GM12878 (cell line): ENCODE measurements at regions not wholly inside any gene's neighbourhood (a gene's known extent, or its start where the extent isn't known, plus 50 kb on each side); places are given as distances from the start of the nearest gene placed in this dataset.

Source experiments
- ATAC-seq: fragments of 200-7000 bp; cut with Tn5 transposase; 3 replicates; pipeline ENCODE4 v1.9.1; 2020; ENCODE audit warnings: mild to moderate bottlenecking, moderate library complexity
- BruUV-seq: library from RNA; stranded (reverse); fragments of 400-500 nt; replicated peaks from 2 replicates; lab custom pipeline; 2021; lab: Mats Ljungman, UMichigan
- CTCF ChIA-PET: fragments of 300-600 bp; sonication (Branson Sonifier 250); formaldehyde crosslinking; extraction: SDS; loops from one replicate; lab custom pipeline; 2021; ENCODE audit warnings: inconsistent platforms; lab: Yijun Ruan, JAX
- POLR2A ChIA-PET: fragments of 350-600 bp; formaldehyde crosslinking; extraction: SDS; loops from one replicate; lab custom pipeline; 2021; ENCODE audit warnings: inconsistent platforms; lab: Charles Lee
- RAD21 ChIA-PET: fragments of 300-600 bp; sonication (Branson Sonifier 250); formaldehyde crosslinking; loops from one replicate; lab custom pipeline; 2023; ENCODE audit warnings: antibody characterized with exemption; ENCODE audit not compliant: unreplicated experiment; lab: Charles Lee
- SMC1A ChIA-PET: fragments of 300-600 bp; sonication (Branson Sonifier 250); formaldehyde crosslinking; loops from one replicate; lab custom pipeline; 2023; ENCODE audit not compliant: unreplicated experiment, uncharacterized antibody; lab: Charles Lee
- DNase-seq: peaks from one replicate; pipeline ENCODE4 v3.0.0-alpha.2; 2011; ENCODE audit warnings: low read depth, low spot score
- FAIRE-seq: peaks from 3 replicates; lab custom pipeline; 2011; peaks lifted over from hg19 to GRCh38; lab: Jason Lieb, UNC
- H2AFZ ChIP-seq: 2 replicates; pipeline ENCODE4 v1.6.0; 2011; ENCODE audit warnings: low read depth, low read length, control low read depth; ENCODE audit not compliant: control insufficient read depth
- H3K27ac ChIP-seq: 2 replicates; pipeline ENCODE4 v1.5.1; 2011; ENCODE audit warnings: control low read depth; ENCODE audit not compliant: control insufficient read depth, insufficient read depth
- H3K27me3 ChIP-seq, 2 experiments: replicated peaks in 1 of 2; 2 replicates each; pipeline versions ENCODE4 v1.6.0 to v1.6.1; 2011; ENCODE audit warnings: low read length in 1 of 2; ENCODE audit not compliant: control insufficient read depth in 2 of 2, insufficient read depth in 2 of 2
- H3K36me3 ChIP-seq, 2 experiments: 2 replicates each; pipeline ENCODE4 v1.5.1; 2011; ENCODE audit warnings: low read length in 1 of 2; ENCODE audit not compliant: control insufficient read depth in 2 of 2, insufficient read depth in 2 of 2
- H3K4me1 ChIP-seq: 2 replicates; pipeline ENCODE4 v1.6.1; 2011; ENCODE audit warnings: mild to moderate bottlenecking, low read length, moderate library complexity, mixed read lengths; ENCODE audit not compliant: control insufficient read depth, insufficient read depth
- H3K4me2 ChIP-seq: 2 replicates; pipeline ENCODE4 v1.6.0; 2011; ENCODE audit warnings: control low read depth; ENCODE audit not compliant: control insufficient read depth, insufficient read depth
- H3K4me3 ChIP-seq: fragments of 200-600 bp; sonication (generic); 2 replicates; pipeline ENCODE4 v1.5.1; 2016
- H3K79me2 ChIP-seq: 2 replicates; pipeline ENCODE4 v1.6.0; 2011; ENCODE audit warnings: low read length; ENCODE audit not compliant: control insufficient read depth, insufficient read depth
- H3K9ac ChIP-seq: 2 replicates; pipeline ENCODE4 v1.8.0; 2011; ENCODE audit warnings: low read length, control low read depth, mixed read lengths; ENCODE audit not compliant: control insufficient read depth, insufficient read depth
- H3K9me3 ChIP-seq: replicated peaks from 3 replicates; pipeline ENCODE4 v1.5.1; 2011; ENCODE audit warnings: mild to moderate bottlenecking, low read length; ENCODE audit not compliant: control insufficient read depth, insufficient read depth
- H4K20me1 ChIP-seq: 2 replicates; pipeline ENCODE4 v1.6.0; 2011; ENCODE audit not compliant: control insufficient read depth, insufficient read depth
- EZH2 ChIP-seq: IDR thresholded peaks from 2 replicates; pipeline ENCODE4 v1.6.1; 2012; ENCODE audit warnings: low read depth, mild to moderate bottlenecking, control low read depth, inconsistent platforms, low read length, borderline replicate concordance; ENCODE audit not compliant: control insufficient read depth
- MYC ChIP-seq: IDR thresholded peaks from 2 replicates; pipeline ENCODE4 v1.6.1; 2011; ENCODE audit warnings: mild to moderate bottlenecking, low read length, moderate library complexity, inconsistent platforms; ENCODE audit not compliant: insufficient read depth, insufficient replicate concordance, insufficient read length, severe bottlenecking
- NR2F1 ChIP-seq: fragments of 450-650 bp; conservative IDR thresholded peaks from 2 replicates; pipeline ENCODE4 v1.6.1; 2017; ENCODE audit warnings: mild to moderate bottlenecking
- WGBS: methylation state at CpG from one replicate; pipeline ENCODE4 v1.1.6; 2016; ENCODE audit warnings: low lambda C conversion rate; ENCODE audit not compliant: insufficient replicate concordance, insufficient coverage; ENCODE audit errors: missing lambda C conversion rate; 5-methylcytosine and 5-hydroxymethylcytosine counted together
- in situ Hi-C: fragments of 300-500 bp; cut with MboI; formaldehyde crosslinking; loops from 9 replicates; pipeline ENCODE4 v1.14.3; 2018; ENCODE audit warnings: mixed read lengths
- intact Hi-C: fragments of 100-400 bp; cut with micrococcal nuclease; formaldehyde crosslinking; loops from one replicate; pipeline ENCODE4 v1.14.2; 2022; ENCODE audit not compliant: unreplicated experiment
- TF ChIP-seq, protein P1 (sequence below): fragments of 450-650 bp; conservative IDR thresholded peaks from 2 replicates; pipeline ENCODE4 v1.6.1; 2017; ENCODE audit warnings: mild to moderate bottlenecking, moderate library complexity
- TF ChIP-seq, protein P2 (sequence below): fragments of 450-650 bp; IDR thresholded peaks from 2 replicates; pipeline ENCODE4 v1.6.1; 2017; ENCODE audit warnings: antibody characterized with exemption, mild to moderate bottlenecking, moderate library complexity

DNA sequence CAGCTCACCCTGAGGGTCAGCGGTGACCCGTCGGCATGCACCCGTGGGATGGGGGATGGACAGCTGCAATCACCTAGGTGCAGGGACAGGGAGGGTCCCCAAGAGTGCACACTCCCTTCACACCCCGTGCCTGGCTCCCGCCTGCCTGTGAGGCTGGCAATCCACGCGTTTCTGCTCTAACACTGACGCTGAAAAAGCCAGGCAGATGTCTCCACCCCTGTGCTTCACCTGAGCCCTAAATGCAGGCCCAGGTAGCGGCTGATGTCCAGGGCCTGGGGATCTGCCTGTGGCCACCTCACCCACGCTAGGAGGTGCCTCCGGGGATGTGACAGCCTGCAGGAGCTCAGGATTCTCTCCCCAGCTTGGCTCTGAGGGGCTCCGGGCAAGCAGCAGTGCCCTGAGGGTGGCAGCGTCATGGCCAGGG lies 212.0 kb upstream of the SALL3 start:
- ATAC-seq = no peak
- no peak overlapping the region for H3K4me2 ChIP-seq
- in situ Hi-C loops (no loop called here), intact Hi-C loops (no loop called here)
- ChIA-PET SMC1A (no interaction called here), POLR2A (no interaction called here), CTCF (no interaction called here), RAD21 (no interaction called here)
- DNase-seq = no peak
- FAIRE-seq = no peak
- H3K4me1 ChIP-seq = no peaks in the 10 kb centered on the region
- no peak overlapping the region for H3K4me3 ChIP-seq
- H3K27ac ChIP-seq = no peak overlapping the region
- WGBS = 27% methylated on average over 14 of the region's 14 CpGs
- no peaks in the 10 kb centered on the region for H3K36me3 ChIP-seq
- no peaks in the 10 kb centered on the region for H4K20me1 ChIP-seq
- no TSS peak for BruUV-seq
- H3K79me2 ChIP-seq = no peaks in the 10 kb centered on the region
- no peak overlapping the region for H3K9ac ChIP-seq
- H2AFZ ChIP-seq = no peak overlapping the region
- H3K27me3 ChIP-seq = no peaks in the 10 kb centered on the region
- H3K9me3 ChIP-seq = no peaks in the 10 kb centered on the region
- TF ChIP-seq NR2F1 (no peak), EZH2 (no peak), MYC (no peak)
- TF ChIP-seq, protein P1, sequence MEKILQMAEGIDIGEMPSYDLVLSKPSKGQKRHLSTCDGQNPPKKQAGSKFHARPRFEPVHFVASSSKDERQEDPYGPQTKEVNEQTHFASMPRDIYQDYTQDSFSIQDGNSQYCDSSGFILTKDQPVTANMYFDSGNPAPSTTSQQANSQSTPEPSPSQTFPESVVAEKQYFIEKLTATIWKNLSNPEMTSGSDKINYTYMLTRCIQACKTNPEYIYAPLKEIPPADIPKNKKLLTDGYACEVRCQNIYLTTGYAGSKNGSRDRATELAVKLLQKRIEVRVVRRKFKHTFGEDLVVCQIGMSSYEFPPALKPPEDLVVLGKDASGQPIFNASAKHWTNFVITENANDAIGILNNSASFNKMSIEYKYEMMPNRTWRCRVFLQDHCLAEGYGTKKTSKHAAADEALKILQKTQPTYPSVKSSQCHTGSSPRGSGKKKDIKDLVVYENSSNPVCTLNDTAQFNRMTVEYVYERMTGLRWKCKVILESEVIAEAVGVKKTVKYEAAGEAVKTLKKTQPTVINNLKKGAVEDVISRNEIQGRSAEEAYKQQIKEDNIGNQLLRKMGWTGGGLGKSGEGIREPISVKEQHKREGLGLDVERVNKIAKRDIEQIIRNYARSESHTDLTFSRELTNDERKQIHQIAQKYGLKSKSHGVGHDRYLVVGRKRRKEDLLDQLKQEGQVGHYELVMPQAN = no peak
- TF ChIP-seq, protein P2, sequence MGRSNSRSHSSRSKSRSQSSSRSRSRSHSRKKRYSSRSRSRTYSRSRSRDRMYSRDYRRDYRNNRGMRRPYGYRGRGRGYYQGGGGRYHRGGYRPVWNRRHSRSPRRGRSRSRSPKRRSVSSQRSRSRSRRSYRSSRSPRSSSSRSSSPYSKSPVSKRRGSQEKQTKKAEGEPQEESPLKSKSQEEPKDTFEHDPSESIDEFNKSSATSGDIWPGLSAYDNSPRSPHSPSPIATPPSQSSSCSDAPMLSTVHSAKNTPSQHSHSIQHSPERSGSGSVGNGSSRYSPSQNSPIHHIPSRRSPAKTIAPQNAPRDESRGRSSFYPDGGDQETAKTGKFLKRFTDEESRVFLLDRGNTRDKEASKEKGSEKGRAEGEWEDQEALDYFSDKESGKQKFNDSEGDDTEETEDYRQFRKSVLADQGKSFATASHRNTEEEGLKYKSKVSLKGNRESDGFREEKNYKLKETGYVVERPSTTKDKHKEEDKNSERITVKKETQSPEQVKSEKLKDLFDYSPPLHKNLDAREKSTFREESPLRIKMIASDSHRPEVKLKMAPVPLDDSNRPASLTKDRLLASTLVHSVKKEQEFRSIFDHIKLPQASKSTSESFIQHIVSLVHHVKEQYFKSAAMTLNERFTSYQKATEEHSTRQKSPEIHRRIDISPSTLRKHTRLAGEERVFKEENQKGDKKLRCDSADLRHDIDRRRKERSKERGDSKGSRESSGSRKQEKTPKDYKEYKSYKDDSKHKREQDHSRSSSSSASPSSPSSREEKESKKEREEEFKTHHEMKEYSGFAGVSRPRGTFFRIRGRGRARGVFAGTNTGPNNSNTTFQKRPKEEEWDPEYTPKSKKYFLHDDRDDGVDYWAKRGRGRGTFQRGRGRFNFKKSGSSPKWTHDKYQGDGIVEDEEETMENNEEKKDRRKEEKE = no peak
- TF ChIP-seq, all 136 proteins: peak for 0
